ENCODE measurements at regions not wholly inside any gene's neighbourhood (a gene's known extent, or its start where the extent isn't known, plus 50 kb on each side); places are given as distances from the start of the nearest gene placed in this dataset.
A peak's percentile ranks its signal among the peaks of the same experiment; 100 is the strongest.
"Not testable (repeated sequence)": the region's sequence is repeated elsewhere in the genome, so short reads cannot be mapped to it uniquely, and the experiment has no call there.

DNA sequence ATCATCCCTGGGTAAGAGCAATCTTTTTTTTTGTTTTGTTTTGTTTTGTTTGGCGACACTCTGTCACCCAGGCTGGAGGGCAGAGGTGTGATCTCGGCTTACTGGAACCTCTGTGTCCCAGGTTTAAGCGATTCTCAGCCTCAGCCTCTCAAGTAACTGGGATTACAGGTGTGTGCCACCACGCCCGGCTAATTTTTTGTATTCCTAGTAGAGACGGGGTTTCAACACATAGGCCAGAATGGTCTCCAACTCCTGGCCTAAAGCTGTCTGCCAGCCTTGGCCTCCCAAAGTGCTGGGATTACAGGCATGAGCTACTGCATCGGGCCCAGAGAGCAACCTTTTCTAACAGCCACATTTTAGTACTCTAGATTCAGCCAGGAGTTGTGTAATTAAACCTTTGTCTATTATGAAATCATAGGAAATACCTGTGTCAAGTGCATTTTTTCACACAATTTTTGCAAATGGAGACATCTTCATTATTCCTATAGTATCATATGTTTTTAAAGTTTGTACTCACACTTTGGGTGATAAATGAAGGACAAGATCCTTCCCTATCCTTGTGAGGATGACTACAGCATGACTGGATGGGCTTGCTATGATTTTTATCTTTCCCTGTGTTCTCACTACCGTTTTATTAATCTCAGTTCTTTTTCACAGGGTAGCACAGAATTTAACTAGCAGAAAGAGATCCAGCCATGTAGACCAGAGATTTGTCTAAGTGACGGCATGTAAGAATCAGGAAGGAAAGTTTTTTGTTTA is 82.6 kb downstream of the OR2B2 start:
- Mint-ChIP-seq H3K27ac (peak overlapping the region; percentile 99), H3K4me3 (ENCODE audit: low read depth) (peak overlapping the region; percentile 84), H3K36me3 (ENCODE audit: insufficient read depth) (peaks cover 16% of the 10 kb centered on the region), H3K4me1 (ENCODE audit: low read depth) (peaks cover 32% of the 10 kb centered on the region), H3K27me3 (no peaks in the 10 kb centered on the region), H3K9me3 (ENCODE audit: low read depth) (no peaks in the 10 kb centered on the region)
- TF ChIP-seq, protein P1, sequence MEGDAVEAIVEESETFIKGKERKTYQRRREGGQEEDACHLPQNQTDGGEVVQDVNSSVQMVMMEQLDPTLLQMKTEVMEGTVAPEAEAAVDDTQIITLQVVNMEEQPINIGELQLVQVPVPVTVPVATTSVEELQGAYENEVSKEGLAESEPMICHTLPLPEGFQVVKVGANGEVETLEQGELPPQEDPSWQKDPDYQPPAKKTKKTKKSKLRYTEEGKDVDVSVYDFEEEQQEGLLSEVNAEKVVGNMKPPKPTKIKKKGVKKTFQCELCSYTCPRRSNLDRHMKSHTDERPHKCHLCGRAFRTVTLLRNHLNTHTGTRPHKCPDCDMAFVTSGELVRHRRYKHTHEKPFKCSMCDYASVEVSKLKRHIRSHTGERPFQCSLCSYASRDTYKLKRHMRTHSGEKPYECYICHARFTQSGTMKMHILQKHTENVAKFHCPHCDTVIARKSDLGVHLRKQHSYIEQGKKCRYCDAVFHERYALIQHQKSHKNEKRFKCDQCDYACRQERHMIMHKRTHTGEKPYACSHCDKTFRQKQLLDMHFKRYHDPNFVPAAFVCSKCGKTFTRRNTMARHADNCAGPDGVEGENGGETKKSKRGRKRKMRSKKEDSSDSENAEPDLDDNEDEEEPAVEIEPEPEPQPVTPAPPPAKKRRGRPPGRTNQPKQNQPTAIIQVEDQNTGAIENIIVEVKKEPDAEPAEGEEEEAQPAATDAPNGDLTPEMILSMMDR (IDR thresholded peaks at IDR 0.05; ENCODE audit: unreplicated experiment): no peak
- DNase-seq (ENCODE audit: low spot score, unreplicated experiment): no peak

DNA sequence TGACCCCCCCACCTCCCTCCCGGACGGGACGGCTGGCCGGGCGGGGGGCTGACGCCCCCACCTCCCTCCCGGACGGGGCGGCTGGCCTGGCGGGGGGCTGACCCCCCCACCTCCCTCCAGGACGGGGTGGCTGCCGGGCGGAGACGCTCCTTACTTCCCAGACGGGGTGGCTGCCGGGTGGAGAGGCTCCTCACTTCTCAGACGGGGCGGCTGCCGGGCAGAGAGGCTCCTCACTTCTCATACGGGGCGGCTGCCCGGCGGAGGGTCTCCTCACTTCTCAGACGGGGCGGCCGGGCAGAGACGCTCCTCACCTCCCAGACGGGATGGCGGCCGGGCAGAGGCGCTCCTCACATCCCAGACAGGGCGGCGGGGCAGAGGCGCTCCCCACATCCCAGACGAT is 84.7 kb downstream of the OR2B2 start:
- not testable (repeated sequence) for H3K36me3 Mint-ChIP-seq (ENCODE audit: insufficient read depth); H3K4me3 Mint-ChIP-seq (ENCODE audit: low read depth); DNase-seq (ENCODE audit: low spot score, unreplicated experiment); H3K27ac Mint-ChIP-seq; H3K27me3 Mint-ChIP-seq; H3K9me3 Mint-ChIP-seq (ENCODE audit: low read depth)
- peaks cover 31% of the 10 kb centered on the region for H3K4me1 Mint-ChIP-seq (ENCODE audit: low read depth)

DNA sequence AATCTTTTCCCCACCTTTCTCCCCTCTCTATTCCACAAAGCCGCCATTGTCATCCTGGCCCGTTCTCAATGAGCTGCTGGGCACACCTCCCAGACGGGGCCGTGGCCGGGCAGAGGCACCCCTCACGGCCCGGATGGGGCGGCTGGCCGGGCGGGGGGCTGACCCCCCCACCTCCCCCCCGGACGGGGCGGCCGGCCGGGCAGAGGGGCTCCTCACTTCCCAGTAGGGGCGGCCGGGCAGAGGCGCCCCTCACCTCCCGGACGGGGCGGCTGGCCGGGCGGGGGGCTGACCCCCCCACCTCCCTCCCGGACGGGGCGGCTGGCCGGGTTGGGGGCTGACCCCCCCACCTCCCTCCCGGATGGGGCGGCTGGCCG is 85.6 kb downstream of the OR2B2 start:
- not testable (repeated sequence) for H3K36me3 Mint-ChIP-seq (ENCODE audit: insufficient read depth); H3K27me3 Mint-ChIP-seq; DNase-seq (ENCODE audit: low spot score, unreplicated experiment); H3K4me3 Mint-ChIP-seq (ENCODE audit: low read depth); H3K9me3 Mint-ChIP-seq (ENCODE audit: low read depth)
- peak overlapping the region; percentile 99 for H3K27ac Mint-ChIP-seq
- peaks cover 30% of the 10 kb centered on the region for H3K4me1 Mint-ChIP-seq (ENCODE audit: low read depth)

DNA sequence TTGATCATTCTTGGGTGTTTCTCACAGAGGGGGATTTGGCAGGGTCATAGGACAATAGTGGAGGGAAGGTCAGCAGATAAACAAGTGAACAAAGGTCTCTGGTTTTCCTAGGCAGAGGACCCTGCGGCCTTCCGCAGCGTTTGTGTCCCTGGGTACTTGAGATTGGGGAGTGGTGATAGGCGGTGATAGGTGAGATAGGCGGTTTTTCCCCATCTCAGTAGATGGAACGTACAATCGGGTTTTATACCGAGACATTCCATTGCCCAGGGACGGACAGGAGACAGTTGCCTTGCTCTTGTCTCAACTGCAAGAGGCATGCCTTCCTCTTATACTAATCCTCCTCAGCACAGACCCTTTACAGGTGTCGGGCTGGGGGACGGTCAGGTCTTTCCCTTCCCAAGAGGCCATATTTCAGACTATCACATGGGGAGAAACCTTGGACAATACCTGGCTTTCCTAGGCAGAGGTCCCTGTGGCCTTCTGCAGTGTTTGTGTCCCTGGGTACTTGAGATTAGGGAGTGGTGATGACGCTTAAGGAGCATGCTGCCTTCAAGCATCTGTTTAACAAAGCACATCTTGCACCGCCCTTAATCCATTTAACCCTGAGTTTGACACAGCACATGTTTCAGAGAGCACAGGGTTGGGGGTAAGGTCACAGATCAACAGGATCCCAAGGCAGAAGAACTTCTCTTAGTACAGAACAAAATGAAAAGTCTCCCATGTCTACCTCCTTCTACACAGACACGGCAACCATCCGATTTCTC is 86.2 kb downstream of the OR2B2 start:
- H3K27ac Mint-ChIP-seq: peak overlapping the region; percentile 99
- peaks cover 32% of the 10 kb centered on the region for H3K4me1 Mint-ChIP-seq (ENCODE audit: low read depth)
- not testable (repeated sequence) for H3K27me3 Mint-ChIP-seq; H3K9me3 Mint-ChIP-seq (ENCODE audit: low read depth); H3K36me3 Mint-ChIP-seq (ENCODE audit: insufficient read depth); DNase-seq (ENCODE audit: low spot score, unreplicated experiment)
- H3K4me3 Mint-ChIP-seq (ENCODE audit: low read depth): peak overlapping the region; percentile 74

DNA sequence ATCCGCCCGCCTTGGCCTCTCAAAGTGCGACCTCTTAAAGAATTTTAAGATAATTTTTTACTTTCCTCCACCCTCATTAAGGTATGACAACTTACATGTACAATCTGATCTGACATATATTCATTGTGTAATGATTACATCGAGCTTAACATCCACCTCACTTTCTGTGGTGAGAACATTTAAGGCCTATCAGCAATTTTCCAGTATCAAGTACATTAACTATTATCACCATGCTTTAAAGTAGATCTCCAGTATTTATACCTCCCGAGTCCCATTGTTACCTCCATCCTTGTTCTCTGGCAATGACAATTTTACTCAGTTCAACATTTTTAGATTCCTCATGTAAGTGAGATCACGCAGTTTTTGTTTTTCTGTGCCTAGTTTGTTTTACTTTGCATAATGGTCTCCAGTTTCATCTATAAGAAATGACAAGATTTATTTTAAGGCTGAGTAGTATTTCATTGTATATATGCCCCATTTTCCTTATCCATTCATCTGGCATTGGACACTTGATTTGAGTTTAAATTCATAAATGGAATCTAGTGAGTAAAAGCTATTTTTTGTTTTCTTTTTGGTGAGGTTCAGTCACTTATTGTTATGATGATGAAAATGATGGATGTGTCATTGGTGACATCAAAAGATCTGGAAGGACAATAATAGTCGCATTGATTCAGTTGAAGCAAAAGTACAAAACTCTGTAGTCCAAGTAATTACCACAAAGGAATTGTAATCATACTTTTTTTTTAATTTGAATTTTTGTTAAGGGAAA is 87.0 kb downstream of the OR2B2 start:
- DNase-seq (ENCODE audit: low spot score, unreplicated experiment): no peak
- Mint-ChIP-seq H3K9me3 (ENCODE audit: low read depth) (no peaks in the 10 kb centered on the region), H3K4me1 (ENCODE audit: low read depth) (peaks cover 30% of the 10 kb centered on the region), H3K27ac (peak overlapping the region; percentile 99), H3K27me3 (no peaks in the 10 kb centered on the region), H3K4me3 (ENCODE audit: low read depth) (peak overlapping the region; percentile 95), H3K36me3 (ENCODE audit: insufficient read depth) (peaks cover 7% of the 10 kb centered on the region)
- TF ChIP-seq, protein P1 (IDR thresholded peaks at IDR 0.05; ENCODE audit: unreplicated experiment): no peak

DNA sequence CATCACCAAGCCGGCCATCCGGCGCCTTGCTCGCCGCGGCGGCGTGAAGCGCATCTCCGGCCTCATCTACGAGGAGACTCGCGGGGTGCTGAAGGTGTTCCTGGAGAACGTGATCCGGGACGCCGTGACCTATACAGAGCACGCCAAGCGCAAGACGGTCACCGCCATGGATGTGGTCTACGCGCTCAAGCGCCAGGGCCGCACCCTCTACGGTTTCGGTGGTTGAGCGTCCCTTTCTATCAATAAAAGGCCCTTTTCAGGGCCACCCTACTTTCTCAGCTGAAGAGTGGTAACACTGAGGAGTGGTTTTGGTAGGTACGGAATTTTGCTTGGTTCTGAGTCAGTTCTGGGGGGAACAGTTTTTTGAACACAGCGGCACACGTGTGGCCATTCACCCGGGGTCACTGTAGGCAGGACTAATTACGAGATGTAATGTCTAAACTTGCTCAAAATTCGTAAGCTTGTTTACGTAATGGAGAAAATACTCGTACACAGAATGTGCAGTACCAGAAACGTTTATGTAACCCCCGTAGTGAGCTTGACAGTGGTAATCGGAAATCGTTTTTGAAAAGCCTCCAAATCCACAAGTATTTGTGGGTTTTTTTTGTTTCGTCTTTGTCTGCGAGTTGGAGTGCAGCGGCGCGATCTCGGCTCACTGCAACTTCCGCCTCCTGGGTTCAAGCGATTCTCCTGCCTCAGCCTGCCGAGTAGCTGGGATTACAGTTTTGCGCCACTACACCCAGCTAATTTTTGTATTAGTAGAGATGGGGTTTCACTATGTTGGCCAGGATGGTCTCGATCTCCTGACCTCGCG is 87.8 kb downstream of the OR2B2 start:
- Mint-ChIP-seq H3K4me1 (ENCODE audit: low read depth) (peaks cover 27% of the 10 kb centered on the region), H3K27ac (peak overlapping the region; percentile 99), H3K4me3 (ENCODE audit: low read depth) (peak overlapping the region; percentile 95)
- not testable (repeated sequence) for H3K27me3 Mint-ChIP-seq; H3K9me3 Mint-ChIP-seq (ENCODE audit: low read depth); DNase-seq (ENCODE audit: low spot score, unreplicated experiment); H3K36me3 Mint-ChIP-seq (ENCODE audit: insufficient read depth)

DNA sequence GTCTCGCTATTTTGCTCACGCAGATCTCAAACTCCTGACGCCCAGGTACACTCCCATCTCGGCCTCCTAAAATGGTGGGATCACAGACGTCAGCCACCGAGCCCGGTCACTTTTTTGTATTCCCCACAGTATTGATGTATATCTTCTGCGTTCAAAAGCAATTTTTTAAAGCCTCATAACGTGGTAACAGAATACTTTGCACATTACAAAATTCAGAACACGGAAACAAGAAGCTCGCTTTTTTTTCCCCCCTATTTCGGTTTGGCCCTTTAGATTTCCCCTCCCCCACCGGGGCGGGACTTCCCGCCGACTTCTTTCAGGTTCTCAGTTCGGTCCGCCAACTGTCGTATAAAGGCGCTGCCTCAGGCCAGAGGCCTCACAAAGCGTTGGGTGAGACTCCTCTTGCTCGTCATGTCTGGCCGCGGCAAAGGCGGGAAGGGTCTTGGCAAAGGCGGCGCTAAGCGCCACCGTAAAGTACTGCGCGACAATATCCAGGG is 88.4 kb downstream of the OR2B2 start:
- DNase-seq (ENCODE audit: low spot score, unreplicated experiment): peak; percentile 82

More for the DNA sequence above, 88.4 kb downstream of the OR2B2 start:
- H3K4me3 Mint-ChIP-seq (ENCODE audit: low read depth): peak overlapping the region; percentile 95
- peak overlapping the region; percentile 99 for H3K27ac Mint-ChIP-seq
- H3K9me3 Mint-ChIP-seq (ENCODE audit: low read depth); H3K27me3 Mint-ChIP-seq; H3K36me3 Mint-ChIP-seq (ENCODE audit: insufficient read depth): not testable (repeated sequence)
- H3K4me1 Mint-ChIP-seq (ENCODE audit: low read depth): peaks cover 25% of the 10 kb centered on the region

Measured in progenitor cell of endocrine pancreas (in vitro differentiated cells).